Activated T-cell treated with anti-CD3 and anti-CD28 coated beads for 1 hour (primary cell): ENCODE measurements at regions not wholly inside any gene's neighbourhood (a gene's known extent, or its start where the extent isn't known, plus 50 kb on each side); places are given as distances from the start of the nearest gene placed in this dataset.

Experiments
- DNase-seq: peaks from one replicate; pipeline ENCODE4 v3.0.0-alpha.2; 2020; ENCODE audit warnings: low read depth

DNA sequence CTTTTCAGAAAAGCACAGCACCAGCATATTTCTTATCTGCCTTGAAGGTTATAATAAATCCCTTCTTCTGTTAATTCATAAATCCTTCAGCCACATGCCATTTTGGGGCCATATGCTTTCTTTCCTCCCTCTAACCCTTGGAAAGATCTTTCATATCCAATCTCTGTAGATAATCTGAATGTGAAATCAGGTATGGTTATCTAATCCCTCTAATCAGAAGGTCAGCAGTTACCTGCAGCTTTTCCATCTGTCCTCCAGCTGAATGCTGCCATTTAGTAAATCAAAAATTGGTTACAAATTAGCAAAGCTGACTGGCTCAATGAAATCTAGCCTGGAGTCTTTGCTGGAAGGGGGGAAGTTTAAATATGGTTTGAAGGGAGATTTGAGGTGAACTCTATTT lies 230.5 kb downstream of the PIK3C3 start:
- no peak for DNase-seq

- no peak for DNase-seq
Observed at GRCh38 chr18:42187611-42188380, 232.8 kb downstream of the PIK3C3 start.

- DNase-seq: no peak
Observed at GRCh38 chr18:42190643-42191042, 235.6 kb downstream of the PIK3C3 start.

DNA sequence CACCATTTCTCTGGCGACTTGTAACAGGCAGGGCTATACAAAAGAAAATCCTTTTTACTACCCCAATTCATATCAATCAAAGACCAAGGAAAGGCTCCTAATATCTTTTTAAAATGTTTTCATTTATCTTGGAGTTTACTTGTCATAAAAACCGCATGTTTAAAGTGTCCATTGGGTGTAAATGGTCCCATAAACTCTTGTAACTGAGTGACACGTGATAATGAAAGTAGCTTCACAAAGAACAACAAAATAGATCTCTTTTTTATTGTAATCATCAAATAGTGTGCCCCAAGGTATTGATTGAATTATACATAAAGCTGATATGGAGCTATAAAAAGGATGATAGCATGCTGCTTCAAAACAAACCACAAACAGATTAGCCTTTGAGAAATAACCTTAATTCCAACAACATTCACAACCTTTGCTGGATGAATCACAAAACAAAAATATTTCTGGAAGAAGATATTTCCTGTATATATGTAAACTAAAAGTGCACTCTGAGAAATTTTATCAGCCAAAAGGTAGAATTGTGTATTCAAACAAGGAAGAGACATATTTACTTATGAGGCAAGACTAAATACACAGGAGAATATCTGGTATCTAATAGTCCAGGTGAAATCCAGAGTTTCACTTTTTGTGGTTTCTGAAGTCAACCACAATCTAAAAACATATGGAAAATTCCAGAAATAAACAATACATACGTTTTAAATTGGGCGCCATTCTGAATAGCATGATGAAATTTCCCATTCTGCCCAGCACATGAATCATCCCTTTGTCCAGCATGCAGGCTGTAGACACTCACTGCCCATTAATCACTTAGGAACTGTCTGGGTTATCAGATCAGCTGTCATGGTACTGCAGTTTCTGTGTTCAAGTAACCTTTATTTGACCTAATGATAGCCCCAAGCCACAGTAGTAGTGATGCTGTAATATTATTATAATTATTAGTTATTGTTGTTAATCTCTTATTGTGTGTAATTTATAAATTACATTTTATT lies 237.5 kb downstream of the PIK3C3 start:
- DNase-seq: no peak

DNA sequence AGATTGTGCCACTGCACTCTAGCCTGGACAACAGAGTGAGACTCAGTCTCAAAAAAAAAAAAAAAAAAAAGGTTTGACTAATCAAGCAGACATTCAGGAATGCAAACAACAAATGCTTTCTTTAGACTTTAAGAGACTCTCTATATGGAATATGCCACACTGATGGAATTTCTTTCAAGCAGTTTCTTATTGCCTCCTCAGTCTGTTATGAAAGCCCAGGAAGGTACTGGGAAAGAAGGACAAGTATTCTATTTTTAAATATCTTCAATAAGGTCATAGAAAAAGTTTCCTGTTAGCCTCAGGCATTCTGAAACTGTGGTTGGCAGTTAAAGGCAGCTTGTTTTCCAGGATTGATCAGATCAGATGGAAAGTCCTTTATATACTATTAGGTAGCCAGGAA lies 241.6 kb downstream of the PIK3C3 start:
- no peak for DNase-seq

- DNase-seq: no peak
Observed at GRCh38 chr18:42201137-42201536, 246.1 kb downstream of the PIK3C3 start.

DNA sequence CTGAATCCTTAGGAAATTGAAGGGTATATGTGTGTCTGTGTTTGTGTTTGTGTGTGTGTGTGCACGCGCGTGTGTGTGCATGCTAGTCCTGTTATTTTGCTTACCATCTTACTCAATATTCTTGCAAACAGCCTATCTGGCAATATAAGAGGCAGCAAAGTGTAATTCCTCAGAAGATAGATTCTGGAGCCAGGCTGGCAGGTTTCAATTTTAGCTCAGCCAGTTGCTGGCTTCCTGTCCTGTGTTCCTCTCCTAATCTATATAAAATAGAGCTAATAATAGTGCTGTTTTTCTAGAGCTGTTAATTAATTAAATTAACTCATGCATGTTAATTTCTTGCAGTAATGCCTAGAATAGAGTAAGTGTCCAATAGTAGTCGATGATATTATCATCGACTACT lies 256.2 kb downstream of the PIK3C3 start:
- DNase-seq: no peak

DNA sequence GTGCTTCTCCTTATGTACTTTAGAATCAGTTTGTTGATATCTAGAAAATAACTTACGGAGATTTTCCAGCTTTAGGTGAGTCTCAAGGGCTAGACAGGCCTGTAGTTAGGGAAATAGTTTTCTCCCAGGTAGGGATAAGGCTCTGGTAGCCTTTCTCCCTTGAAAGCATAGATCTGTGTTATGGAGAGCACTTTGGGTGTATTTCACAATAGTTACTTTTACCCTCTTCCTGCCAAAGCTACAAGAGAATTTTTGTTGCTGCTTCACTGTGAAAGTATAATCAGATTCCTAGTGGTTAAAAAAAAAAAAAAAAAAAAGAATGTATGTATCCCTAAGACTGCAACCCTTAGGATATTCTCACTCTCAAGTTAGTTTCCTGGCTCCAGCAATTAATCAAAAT lies 267.5 kb downstream of the PIK3C3 start:
- DNase-seq: no peak

DNA sequence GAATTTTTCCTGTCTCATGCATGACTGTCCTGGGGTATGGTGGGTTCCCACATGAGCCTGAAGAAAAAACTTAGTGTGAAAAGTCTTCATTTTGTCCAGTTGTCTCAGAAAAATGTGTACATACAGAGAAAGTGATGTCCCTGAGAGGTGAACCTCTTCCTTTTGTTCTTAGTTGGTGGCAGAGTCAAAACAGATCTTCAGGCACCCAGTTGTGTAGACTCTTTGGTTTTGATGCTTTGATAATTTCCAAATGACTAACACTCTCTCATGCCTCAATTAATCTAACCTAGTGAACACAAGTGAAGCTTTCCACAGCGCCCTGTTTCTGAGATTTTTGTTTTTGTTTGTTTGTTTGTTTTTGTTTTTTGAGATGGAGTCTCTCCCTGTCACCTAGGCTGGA lies 273.5 kb downstream of the PIK3C3 start:
- DNase-seq: no peak

DNA sequence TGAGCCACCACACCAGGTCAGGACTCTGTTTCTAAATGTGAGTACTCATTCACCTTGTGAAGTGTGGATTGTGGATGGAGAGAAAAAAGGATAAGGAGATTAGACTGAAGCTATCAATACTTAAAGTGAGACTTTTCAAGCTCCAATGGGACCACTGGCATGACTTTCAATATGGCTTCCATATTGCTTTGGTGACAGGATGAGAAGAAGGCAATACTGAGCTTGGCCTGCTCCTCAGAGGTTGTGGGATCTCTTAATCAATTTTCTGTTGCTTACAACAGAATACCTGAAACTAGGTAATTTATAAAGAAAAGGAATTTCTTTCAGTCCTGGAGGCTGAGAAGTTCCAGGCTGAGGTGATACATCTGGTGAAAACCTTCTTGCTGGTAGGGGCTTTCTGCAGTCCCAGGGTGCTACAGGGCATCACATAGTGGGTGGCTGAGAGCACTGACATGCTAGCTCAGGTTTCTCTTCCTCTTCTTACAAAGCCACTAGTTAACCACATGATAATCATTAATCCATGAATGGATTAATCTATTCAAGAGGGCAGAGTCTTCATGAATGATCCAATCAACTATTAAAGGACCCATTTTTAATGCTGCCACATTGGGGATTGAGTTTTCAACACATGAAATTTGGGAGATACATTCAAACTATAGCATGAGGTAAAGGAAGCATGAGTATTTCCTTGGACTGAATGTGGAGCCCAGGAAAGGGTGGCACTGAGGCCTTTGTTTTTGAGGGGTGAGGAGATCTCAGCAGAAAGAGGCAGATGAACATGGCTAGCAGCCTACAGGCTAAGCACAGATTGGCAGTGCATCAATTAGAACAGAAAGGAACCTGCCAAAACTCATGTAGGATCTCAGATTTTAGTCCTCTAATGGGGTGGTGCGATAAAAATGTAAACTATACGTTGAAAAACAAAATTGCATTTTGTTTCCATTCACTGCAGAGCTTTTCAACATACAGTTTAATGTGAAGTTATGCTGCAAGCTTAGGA lies 274.5 kb downstream of the PIK3C3 start:
- DNase-seq: no peak

- no peak for DNase-seq
Observed at GRCh38 chr18:42230636-42231035, 275.6 kb downstream of the PIK3C3 start.

DNA sequence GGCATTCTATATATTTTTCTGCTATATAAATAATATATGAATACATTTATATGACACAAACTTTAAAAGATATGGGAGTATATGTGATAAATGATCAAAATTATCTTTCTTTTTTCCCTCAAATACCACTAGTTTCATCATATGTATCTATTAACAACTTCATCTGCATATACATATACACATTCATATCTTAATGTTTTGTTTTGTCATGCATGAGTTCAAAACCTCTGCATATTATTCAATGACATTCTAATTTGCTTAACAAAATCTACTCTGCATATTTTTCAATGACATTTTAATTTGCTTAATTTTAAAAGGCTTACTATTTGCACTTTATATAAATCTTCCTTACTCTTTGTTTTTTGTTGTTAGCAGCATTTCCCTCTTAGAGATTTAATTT lies 276.2 kb downstream of the PIK3C3 start:
- DNase-seq: no peak

- DNase-seq: no peak
Observed at GRCh38 chr18:42231796-42232195, 276.8 kb downstream of the PIK3C3 start.

- no peak for DNase-seq
Observed at GRCh38 chr18:42233908-42234307, 278.9 kb downstream of the PIK3C3 start.

DNA sequence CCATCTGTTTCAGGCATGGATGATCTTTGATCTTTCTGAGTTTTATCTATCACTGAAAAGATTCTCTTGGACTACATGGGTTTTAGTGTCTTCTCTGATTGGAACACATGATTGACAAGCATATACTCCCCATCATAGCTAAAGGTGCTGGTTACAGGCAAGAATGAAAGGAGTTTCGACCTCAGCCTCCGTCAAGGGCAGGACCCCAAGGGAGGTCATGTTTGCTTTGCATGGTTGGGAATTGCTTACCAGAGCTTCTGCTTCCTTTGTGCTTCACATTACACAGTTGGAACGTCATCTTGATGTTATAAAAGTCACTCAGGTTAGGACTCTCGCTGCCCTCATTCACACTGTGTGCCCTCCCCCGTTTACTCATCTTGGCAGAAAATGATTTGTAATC lies 287.7 kb downstream of the PIK3C3 start:
- DNase-seq: no peak

- DNase-seq: no peak
Observed at GRCh38 chr18:42245137-42245536, 290.1 kb downstream of the PIK3C3 start.

GRCh38 chr18:42255908-42256765 lies 301.1 kb downstream of the PIK3C3 start:
- no peak for DNase-seq

- no peak for DNase-seq
Observed at GRCh38 chr18:42258301-42258965, 303.4 kb downstream of the PIK3C3 start.

- no peak for DNase-seq
Observed at GRCh38 chr18:42261731-42262130, 306.7 kb downstream of the PIK3C3 start.

- DNase-seq: no peak
Observed at GRCh38 chr18:42264497-42264896, 309.5 kb downstream of the PIK3C3 start.
